Uterus (tissue), 3 donors: ENCODE measurements at regions not wholly inside any gene's neighbourhood (a gene's known extent, or its start where the extent isn't known, plus 50 kb on each side); places are given as distances from the start of the nearest gene placed in this dataset.

Source experiments
- DNase-seq, 2 donors: peaks; one replicate each; pipeline ENCODE4 v3.0.0-alpha.2; 2019 to 2020
- H3K27ac ChIP-seq, 2 donors: fragments of 200-600 bp; sonication (generic); 1 replicate in 1 of 2; 2 replicates in 1 of 2; pipeline ENCODE4 v1.5.1; 2016 to 2018
- H3K27me3 ChIP-seq, 2 donors: fragments of 200-600 bp; sonication (generic); one replicate each; pipeline ENCODE4 v1.5.1; 2018 to 2019; ENCODE audit warnings: control low read depth in 1 of 2
- H3K36me3 ChIP-seq, 2 donors: fragments of 200-600 bp; sonication (generic); one replicate each; pipeline ENCODE4 v1.5.1; 2019; ENCODE audit warnings: control low read depth in 1 of 2
- H3K4me1 ChIP-seq, 2 donors: fragments of 200-600 bp; sonication (generic); one replicate each; pipeline ENCODE4 v1.5.1; 2018 to 2019; ENCODE audit warnings: control low read depth in 1 of 2
- H3K4me3 ChIP-seq, 2 donors: fragments of 200-600 bp; sonication (generic); 1 replicate in 1 of 2; 2 replicates in 1 of 2; pipeline ENCODE4 v1.5.1; 2018 to 2019; ENCODE audit warnings: mild to moderate bottlenecking in 1 of 2
- H3K9me3 ChIP-seq, 2 donors: fragments of 200-600 bp; sonication (generic); one replicate each; pipeline ENCODE4 v1.5.1; 2019; ENCODE audit warnings: control low read depth in 1 of 2
- CTCF ChIP-seq, 4 experiments: fragments of 200-600 bp in 2 of 4; fragments of 450-650 bp in 2 of 4; sonication (generic) in 2 of 4; IDR thresholded peaks; one replicate each; pipeline ENCODE4 v1.5.1; 2016 to 2019; ENCODE audit warnings: antibody characterized with exemption in 4 of 4, mild to moderate bottlenecking in 2 of 4, moderate library complexity in 1 of 4
- POLR2A ChIP-seq, 2 donors: fragments of 450-650 bp; IDR thresholded peaks; one replicate each; pipeline ENCODE4 v1.6.1; 2016; ENCODE audit warnings: antibody characterized with exemption in 2 of 2, mild to moderate bottlenecking in 1 of 2, moderate library complexity in 1 of 2
- intact Hi-C: fragments of 100-400 bp; cut with DNase I; formaldehyde crosslinking; loops from one replicate; pipeline ENCODE4 v1.15.1; 2023; ENCODE audit warnings: low total_unique reads
- donor health status: DM: yes; HTN: yes; CAD: no.

- no peaks in the 10 kb centered on the region for H3K9me3 ChIP-seq
- no peaks in the 10 kb centered on the region for H3K36me3 ChIP-seq
- no peak overlapping the region for H3K27ac ChIP-seq
- H3K4me3 ChIP-seq, result no peak overlapping the region
- intact Hi-C loops, result no loop called here
- no peaks in the 10 kb centered on the region for H3K27me3 ChIP-seq
- no peak for DNase-seq
- no peaks in the 10 kb centered on the region for H3K4me1 ChIP-seq
- no peak for TF ChIP-seq CTCF (IDR thresholded peaks at IDR 0.05)
- TF ChIP-seq POLR2A (IDR thresholded peaks at IDR 0.05), result no peak
Observed at GRCh38 chr1:209480345-209480744, 103.2 kb upstream of the CAMK1G start.

- Histone ChIP-seq H3K36me3 (no peaks in the 10 kb centered on the region), H3K27me3 (no peaks in the 10 kb centered on the region), H3K27ac (no peak overlapping the region), H3K4me3 (no peak overlapping the region), H3K4me1 (no peaks in the 10 kb centered on the region), H3K9me3 (no peaks in the 10 kb centered on the region)
- intact Hi-C loops, result no loop called here
- TF ChIP-seq CTCF (IDR thresholded peaks at IDR 0.05) (no peak), POLR2A (IDR thresholded peaks at IDR 0.05) (no peak)
- no peak for DNase-seq
Observed at GRCh38 chr1:209483691-209484090, 99.8 kb upstream of the CAMK1G start.

- Histone ChIP-seq H3K27me3 (no peaks in the 10 kb centered on the region), H3K9me3 (no peaks in the 10 kb centered on the region), H3K27ac (no peak overlapping the region), H3K4me3 (no peak overlapping the region), H3K36me3 (no peaks in the 10 kb centered on the region), H3K4me1 (no peaks in the 10 kb centered on the region)
- intact Hi-C loops, result no loop called here
- TF ChIP-seq CTCF (IDR thresholded peaks at IDR 0.05) (no peak), POLR2A (IDR thresholded peaks at IDR 0.05) (no peak)
- DNase-seq, result no peak
Observed at GRCh38 chr1:209484429-209484828, 99.1 kb upstream of the CAMK1G start.

GRCh38 chr1:209485167-209485566 is 98.3 kb upstream of the CAMK1G start:
- TF ChIP-seq POLR2A (IDR thresholded peaks at IDR 0.05), result no peak
- no peak for TF ChIP-seq CTCF (IDR thresholded peaks at IDR 0.05)

GRCh38 chr1:209485751-209486150 is 97.8 kb upstream of the CAMK1G start:
- H3K36me3 ChIP-seq, result no peaks in the 10 kb centered on the region
- DNase-seq, result no peak

More at GRCh38 chr1:209485167-209485566, 98.3 kb upstream of the CAMK1G start:
- intact Hi-C loops, result no loop called here
- no peaks in the 10 kb centered on the region for H3K9me3 ChIP-seq
- no peak overlapping the region for H3K27ac ChIP-seq
- H3K4me3 ChIP-seq, result no peak overlapping the region
- peak in 1 of 2 donors; percentile 28 for DNase-seq
- H3K4me1 ChIP-seq, result no peaks in the 10 kb centered on the region
- no peaks in the 10 kb centered on the region for H3K27me3 ChIP-seq
- no peaks in the 10 kb centered on the region for H3K36me3 ChIP-seq

More at GRCh38 chr1:209485751-209486150, 97.8 kb upstream of the CAMK1G start:
- intact Hi-C loops, result no loop called here
- Histone ChIP-seq H3K27ac (no peak overlapping the region), H3K4me1 (no peaks in the 10 kb centered on the region), H3K9me3 (no peaks in the 10 kb centered on the region), H3K4me3 (no peak overlapping the region), H3K27me3 (no peaks in the 10 kb centered on the region)
- TF ChIP-seq CTCF (IDR thresholded peaks at IDR 0.05) (no peak), POLR2A (IDR thresholded peaks at IDR 0.05) (no peak)
